Endometrial microvascular endothelial cells (primary cell): ENCODE measurements at regions not wholly inside any gene's neighbourhood (a gene's known extent, or its start where the extent isn't known, plus 50 kb on each side); places are given as distances from the start of the nearest gene placed in this dataset.
"Not testable (repeated sequence)": the region's sequence is repeated elsewhere in the genome, so short reads cannot be mapped to it uniquely, and the experiment has no call there.

ENCODE experiments used
- in situ Hi-C: cut with HindIII; loops from 2 replicates; pipeline ENCODE4 v1.10.0; 2017; ENCODE audit warnings: low sequenced_read_pairs, low pct_unique_long_range_greater_than_20kb; ENCODE audit errors: inconsistent ontology term

DNA sequence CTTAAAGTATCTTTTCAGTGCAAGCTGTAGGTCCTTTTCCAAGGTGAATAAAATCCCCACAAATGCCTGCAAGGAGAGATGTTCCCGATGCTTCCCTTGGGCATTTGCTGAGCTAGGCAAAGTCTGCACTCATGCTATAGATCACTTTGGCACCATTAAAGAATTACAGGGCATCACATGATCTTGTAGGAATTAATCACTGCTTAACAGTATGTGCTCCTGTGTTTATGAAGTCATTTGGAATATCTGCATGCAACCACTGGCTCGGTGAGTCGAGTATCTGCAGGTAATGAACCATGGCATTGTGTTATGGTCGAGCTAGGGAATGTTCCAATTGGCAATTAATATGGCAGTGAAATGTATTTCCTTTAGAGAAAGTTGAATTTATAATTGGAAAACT, 615.1 kb downstream of the TLE1 start:
- in situ Hi-C loops = no loop called here

DNA sequence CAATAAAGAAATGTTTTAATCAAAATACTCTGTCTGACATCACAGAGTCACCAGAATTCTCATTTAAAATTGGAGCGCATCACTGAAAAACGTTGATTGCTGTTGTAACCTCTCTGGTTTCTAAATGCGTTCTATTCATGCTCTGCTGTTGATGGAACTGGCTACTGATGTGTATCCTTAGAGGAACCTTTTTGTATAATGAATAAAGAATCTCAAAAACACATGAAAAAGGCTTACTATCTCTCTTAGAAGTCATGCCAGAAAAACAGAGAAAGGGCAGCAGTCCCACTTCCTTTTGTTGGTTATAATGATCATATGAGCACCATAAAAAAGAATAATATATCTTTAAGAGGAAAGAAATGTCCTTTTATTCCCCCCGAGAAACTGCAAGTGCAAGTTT, 615.5 kb downstream of the TLE1 start:
- in situ Hi-C loops = no loop called here

DNA sequence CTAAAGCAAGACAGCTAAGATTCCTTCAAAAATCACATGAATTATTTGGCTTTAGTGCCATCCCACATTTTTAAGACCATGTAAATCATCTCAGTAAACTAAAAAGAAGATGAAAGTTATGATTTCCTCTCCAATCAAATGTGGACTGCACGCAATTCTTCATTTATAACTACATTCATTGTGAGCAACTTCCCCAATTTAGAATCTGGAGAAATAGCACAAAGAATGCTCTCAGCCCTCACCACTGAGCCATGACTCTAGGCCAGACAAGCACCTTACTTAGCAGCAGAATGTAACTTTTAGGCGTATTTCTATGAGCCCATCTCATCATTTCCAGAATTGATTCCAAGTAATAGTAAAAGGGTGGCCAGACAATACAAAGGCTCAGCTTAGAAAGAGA, 616.6 kb downstream of the TLE1 start:
- in situ Hi-C loops = no loop called here

DNA sequence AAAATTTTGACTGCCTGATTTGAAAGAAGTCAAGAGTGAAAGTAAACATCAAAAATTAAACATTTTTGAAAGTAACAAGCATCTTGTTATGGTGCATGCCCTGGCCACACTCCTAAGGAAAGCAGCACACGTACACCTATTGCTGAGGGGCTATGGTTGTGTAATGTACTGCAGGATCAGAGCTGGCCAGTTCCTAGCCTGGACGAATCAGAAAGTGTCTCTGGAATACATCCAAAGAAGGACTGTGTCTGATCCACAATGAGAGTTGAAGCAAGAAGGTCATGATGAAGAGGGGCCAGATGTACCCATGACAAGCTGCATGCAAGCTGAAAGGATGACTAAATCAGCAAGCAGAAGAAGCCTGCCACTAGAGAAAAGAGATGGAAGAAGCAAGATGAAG, 618.2 kb downstream of the TLE1 start:
- in situ Hi-C loops = no loop called here

DNA sequence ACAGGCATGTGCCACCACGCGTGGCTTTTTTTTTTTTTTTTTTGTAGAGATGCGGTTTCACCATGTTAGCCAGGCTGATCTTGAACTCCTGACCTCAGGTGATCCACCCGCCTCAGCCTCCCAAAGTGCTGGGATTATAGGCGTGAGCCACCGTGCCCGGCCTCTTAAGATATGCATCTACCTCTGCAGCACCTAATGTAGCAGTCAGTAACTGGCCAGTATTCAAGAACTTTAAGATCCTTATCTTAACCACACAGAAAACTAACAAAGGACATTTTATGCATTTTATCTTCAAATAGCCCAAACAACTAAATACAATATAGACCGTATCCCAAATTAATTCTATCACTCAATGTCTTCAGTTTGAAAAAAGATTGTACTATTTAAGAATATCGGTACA, 618.7 kb downstream of the TLE1 start:
- in situ Hi-C loops = no loop called here

DNA sequence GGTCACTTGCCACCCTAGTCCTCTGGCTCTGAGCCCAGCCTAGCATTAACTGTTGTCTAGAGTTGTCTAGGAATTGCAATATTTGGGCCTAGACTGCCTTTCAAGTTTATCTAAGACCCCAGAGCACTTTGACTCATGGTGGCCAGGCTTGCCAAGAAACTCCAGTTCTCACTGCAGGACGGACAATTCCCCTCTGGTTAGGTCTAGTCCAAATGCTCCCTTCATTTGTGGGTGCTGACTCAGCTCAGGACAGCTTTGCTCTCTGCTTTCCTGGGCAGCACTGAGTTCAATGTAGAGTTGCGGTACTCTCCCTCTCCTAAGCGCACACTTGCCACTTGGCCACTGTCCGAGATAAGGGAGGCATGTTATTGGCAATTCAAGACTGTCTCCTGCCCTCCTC, 619.4 kb downstream of the TLE1 start:
- in situ Hi-C loops = no loop called here

DNA sequence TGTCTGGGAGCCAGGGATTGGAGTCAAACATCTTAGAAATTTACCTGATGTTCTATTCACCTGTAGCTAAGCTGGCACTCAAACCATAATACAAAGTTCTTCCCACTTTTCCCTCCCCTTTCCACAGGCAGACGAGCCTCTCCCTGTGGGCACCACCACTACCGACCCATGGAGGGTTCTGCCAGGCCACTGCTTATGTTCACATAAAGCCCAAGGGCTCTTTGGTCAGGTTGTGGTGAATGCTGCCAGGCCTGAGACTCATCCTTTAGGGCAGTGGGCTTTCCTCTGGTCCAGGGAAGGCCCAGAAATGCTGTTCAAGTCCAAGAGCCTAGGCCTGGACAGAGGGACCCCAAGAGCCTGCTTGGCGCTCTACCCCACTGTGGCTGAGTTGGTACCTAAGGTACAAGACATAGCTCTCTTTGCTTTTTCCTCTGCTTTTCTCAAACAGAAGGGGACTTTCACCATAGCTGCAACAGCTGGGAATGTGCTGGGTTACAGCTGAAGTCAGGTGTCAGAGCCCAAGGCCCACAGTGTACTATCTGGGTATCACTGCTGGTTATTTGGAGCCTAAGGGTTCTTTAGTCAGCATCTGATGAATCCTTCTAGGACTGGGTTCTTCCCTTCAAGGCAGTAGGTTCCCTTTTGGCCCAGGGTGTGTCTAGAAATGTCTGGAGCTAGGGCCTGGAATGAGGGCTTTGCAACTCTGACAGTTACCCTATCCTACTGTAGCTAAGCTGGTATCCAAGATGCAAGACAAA, 620.1 kb downstream of the TLE1 start:
- in situ Hi-C loops = no loop called here

DNA sequence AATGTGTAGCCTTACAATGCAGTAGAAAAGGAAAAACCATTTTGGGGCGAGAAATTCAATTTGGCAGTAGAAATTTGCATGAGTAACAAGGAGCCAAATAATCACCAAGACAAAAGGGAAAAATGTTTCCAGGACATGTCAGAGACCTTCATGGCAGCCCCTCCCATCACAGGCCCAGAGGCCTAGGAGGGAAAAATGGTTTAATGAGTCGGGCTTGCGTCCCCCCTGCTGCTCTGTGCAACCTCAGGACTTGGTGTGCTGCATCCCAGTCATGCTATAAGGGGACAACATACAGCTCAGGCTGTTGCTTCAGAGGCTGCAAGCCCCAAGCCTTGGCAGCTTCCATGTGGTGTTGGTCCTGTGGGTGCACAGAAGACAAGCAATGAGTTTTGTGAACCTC, 626.4 kb downstream of the TLE1 start:
- in situ Hi-C loops = not testable (repeated sequence)

DNA sequence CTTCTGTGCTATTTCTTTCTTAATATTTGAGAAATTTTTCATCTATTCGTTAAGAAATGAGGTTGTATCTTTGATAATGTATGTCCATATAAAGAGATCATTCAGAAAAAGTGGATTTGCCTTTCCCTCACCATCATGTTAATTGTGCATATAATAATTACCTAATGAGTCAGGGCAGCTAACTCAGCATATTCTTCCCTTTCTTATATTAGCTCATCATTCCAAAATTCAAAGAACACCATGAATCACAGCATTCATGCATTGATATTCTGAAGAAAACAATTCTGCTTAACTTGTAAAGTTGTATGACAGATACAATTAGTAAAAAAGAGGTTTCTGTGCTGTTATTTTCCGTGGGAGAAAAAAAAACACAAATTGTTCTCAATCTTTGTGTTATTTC, 630.6 kb downstream of the TLE1 start:
- in situ Hi-C loops = no loop called here

DNA sequence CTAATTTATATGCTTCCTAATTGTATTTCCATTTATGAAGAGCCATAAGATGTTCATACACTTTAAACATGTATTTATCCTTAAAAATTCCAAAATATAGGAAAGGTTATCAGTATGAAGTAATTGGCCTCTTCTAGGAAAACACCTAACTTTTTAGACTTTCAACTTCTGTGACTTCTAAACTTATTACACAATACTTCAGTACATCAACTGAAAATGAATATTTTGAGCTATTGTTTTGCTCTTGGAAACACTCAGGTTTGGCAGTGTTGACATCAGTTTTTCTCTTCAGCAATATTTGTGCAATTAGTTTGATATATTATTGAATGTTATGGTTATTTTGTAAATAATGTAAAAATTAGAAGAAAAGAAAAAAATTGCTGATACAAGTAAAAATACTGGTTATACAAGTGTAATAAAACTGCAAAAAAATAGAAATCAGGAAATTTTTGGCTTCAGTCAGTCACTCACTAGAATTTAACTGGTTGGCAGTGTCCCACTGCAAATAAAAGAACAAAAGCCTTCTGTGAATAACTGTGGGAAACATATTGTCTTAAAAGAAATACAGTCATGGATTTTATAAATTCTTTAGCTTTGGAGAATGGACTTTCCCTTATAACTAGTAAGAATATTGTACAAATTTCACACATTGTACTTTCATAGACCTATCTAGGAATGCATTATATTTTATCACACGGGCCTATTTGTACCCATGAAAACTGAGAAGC, 635.9 kb downstream of the TLE1 start:
- in situ Hi-C loops = no loop called here

DNA sequence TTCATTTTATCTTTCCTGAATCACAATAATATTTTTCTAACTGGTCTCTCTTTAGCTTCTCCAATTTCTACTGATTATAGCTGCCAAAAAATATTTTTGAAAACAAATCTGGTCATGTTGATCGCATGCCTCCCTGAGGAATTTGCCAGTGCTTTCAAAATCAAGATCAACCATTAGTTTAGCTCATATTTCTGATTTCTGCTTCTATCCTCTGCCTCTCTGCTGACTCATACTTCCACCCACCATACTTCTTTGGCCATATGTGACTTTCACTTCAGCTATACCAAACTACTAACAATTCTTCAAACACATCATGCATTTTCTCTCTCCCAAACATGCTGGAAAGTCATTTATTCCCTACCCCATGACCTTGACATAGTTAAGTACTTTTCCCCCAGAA, 636.5 kb downstream of the TLE1 start:
- in situ Hi-C loops = no loop called here

DNA sequence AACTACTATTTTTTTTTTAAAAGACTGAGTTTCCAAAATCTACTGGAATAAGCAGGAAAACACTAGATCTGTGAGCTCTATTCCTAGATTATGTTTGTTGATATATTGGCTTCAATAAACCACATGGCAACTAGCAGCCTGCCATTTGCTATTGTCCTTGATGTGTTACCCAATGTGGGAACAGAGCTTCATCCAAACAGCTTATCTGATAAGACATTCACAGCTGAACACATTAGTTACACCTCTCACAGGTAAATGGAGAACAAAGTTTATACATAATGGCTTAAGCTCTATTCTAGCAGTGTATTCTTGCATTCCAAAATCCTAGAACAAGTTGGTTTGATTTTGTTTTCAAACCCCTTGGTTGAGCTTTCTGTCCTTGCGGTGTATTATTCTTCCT, 642.1 kb downstream of the TLE1 start:
- in situ Hi-C loops = no loop called here

DNA sequence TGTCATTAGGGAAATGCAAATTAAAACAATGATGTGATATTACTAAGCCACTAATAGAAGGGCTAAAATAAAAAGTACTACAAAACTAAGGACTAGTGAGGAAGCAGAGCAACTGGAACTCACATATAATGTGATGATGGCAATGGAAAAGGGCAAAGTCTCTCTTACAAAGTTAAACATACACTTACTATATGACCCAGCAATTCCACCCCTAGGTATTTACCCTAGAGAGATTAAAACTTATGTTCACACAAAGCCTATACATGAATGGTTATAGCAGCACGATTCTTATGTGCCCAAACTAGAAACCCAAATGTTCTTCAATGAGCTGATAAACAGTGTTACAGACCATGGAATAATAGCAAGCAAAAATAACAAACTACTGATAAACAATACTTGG, 643.7 kb downstream of the TLE1 start:
- in situ Hi-C loops = no loop called here

DNA sequence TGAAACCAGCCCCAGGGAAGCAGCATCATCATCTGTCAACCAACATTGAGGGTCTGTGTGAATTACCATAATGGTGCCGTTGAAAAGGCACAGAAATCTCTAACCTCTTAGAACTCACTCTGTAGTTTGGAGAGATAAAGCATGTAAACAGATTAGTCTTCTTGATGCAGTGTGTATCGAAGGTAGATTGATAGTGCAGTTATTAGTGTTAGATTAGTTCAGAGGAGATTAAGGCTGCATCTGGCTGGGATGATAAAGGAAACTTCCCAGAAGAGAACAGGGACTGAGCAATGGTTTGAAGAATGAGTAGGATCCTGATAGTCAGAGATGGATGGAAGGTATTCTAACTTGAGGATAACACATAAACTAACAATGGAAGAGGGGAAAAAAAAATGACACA, 651.5 kb downstream of the TLE1 start:
- in situ Hi-C loops = no loop called here

DNA sequence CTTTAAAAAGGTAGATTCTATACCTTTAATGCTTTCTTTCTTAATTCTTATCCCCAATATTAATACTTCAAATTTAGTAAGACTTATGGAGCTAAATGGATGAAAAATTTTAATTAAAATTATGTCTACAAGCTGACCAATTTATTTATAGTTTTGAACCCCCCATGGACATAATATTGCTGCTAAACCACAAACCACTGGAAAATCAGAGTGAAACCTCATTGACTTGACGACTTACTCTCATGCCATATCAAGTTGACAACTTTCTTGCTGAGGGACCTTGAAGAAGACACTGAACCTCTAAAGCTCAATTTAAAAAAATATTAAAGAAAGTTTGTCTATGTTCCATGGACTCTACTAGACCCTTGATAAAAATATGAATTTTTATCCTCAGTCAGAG, 653.7 kb downstream of the TLE1 start:
- in situ Hi-C loops = no loop called here

DNA sequence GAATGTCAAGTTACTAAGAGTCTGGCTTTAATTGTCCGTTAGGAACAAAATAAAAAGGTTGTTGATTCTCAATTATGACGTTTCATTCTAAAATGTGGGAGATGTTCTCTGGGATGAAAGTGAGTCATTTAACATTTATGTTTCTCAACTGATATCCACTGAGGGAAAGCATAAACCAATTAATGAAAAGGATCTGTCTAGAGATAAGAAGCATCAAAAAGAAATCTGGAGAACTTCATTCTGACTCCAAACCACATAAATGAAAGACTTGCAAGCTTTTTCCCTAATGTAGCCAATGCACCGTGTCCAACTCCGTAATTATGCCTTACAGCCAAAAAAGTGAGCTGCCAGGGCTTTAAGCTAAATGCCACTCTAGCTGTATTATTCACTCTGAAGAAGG, 654.2 kb downstream of the TLE1 start:
- in situ Hi-C loops = no loop called here

DNA sequence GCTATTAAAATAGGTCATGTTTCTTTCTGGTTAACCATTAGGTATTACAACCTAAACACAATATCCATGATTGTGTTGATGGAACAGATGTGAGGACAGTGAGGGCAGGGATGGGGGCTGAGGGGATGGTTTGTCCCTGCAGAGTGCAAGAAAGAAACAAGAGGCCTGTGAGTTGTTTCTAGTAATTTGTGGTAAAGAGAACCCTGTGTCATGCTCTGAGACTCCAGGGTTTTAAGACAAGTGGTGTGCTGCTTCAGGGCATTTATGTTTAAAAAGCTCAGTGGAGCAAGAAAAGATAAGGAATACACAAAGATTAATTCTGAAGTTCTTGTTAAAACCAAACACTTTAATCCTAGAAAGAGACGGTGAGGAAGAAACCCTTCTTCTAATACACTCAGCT, 656.5 kb downstream of the TLE1 start:
- in situ Hi-C loops = no loop called here

DNA sequence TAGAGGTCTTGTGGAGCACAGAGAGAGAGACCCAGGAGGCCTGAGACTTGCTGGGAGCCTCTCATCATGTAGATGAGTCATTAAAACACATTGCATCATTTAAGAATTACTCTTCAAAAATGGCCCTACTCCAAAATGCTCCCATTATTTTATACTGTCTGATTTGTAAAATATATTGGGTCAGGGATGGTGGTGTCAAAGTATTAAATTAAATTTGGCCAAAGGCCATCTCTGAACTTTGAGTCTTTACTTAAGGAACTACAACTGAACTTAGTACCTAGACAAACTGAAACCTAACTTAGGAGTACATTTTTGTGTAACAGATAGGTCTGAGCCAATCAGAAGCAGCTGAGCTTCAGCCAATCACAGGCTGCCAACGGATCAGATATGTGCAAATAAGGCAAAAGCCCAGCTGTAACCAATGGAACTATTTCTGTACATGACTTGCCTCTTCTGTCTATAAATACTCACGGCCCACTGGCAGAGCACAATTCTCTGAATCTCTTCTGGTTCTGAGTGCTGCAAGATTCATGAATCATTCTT, 657.2 kb downstream of the TLE1 start:
- in situ Hi-C loops = no loop called here

DNA sequence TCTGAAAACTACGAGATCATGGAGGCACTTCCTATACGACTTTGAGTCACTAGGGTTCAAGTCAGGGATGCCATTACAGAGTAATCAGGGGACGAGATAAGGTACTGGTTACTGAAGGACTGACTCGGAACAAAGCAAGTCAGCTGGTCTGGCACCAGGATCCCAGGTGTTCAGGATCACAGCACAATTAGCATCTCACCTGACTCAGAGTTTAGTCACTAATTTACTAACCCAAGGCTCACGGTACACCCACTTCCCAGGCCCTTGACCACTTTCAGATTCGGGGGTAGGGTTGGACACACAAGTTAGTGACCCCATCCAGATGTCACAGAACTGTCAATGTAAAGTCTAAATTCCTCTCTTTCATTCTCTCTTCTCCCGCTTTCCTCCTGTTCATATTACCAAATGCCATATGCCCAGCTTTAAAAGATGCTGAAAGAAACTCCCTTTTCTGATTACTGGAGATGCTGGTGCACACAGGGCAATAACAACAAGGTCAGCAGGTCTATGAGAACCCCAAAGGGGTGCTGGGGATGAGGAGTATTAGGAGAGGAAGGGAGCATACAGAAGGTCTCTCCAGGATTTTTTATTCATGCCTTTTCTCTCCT, 657.8 kb downstream of the TLE1 start:
- in situ Hi-C loops = no loop called here

DNA sequence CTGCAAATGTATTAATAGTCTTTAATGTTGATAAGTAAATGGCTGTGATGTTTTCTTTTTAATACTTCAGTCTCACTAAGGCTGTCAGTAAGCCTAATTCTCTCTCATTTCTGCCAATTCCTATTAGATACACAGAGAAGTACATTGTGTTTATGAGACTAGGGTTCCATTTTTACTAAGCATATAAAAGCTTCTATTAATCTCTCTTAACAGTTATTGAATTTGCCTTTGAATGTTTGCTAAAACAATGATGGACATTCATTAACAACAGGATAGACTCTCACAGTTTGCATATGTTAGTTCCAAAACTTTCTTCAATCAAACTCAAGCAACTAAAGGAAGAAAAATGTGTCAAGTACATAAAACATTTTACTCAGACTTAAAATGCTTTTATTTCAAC, 659.3 kb downstream of the TLE1 start:
- in situ Hi-C loops = no loop called here
